ENCODE measurements at regions not wholly inside any gene's neighbourhood (a gene's known extent, or its start where the extent isn't known, plus 50 kb on each side); places are given as distances from the start of the nearest gene placed in this dataset.

- Histone ChIP-seq H3K27me3 (ENCODE audit: control insufficient read depth, insufficient read depth, low read length) (no peaks in the 10 kb centered on the region), H3K4me3 (ENCODE audit: low read depth, low read length) (no peak overlapping the region), H3K36me3 (ENCODE audit: control insufficient read depth, insufficient read depth, low read length) (no peaks in the 10 kb centered on the region)
- no peak for DNase-seq (ENCODE audit: low read depth)
- no peak for FAIRE-seq
- no peak for TF ChIP-seq CTCF (IDR thresholded peaks at IDR 0.05; ENCODE audit: insufficient read depth, low read length, severe bottlenecking)
Measured at GRCh38 chr6:66369407-66369806, 662.4 kb upstream of the EYS start.

- TF ChIP-seq CTCF (IDR thresholded peaks at IDR 0.05; ENCODE audit: insufficient read depth, low read length, severe bottlenecking), result no peak
- DNase-seq (ENCODE audit: low read depth), result no peak
- H3K36me3 ChIP-seq (ENCODE audit: control insufficient read depth, insufficient read depth, low read length), result no peaks in the 10 kb centered on the region
- H3K4me3 ChIP-seq (ENCODE audit: low read depth, low read length), result no peak overlapping the region
- H3K27me3 ChIP-seq (ENCODE audit: control insufficient read depth, insufficient read depth, low read length), result no peaks in the 10 kb centered on the region
- no peak for FAIRE-seq
Measured at GRCh38 chr6:66362888-66363287, 655.9 kb upstream of the EYS start.

GRCh38 chr6:66361886-66362285, 654.9 kb upstream of the EYS start:
- DNase-seq (ENCODE audit: low read depth), result no peak

GRCh38 chr6:66357781-66358180, 650.8 kb upstream of the EYS start:
- DNase-seq (ENCODE audit: low read depth) (no peak), FAIRE-seq (no peak)
- Histone ChIP-seq H3K36me3 (ENCODE audit: control insufficient read depth, insufficient read depth, low read length) (no peaks in the 10 kb centered on the region), H3K27me3 (ENCODE audit: control insufficient read depth, insufficient read depth, low read length) (no peaks in the 10 kb centered on the region), H3K4me3 (ENCODE audit: low read depth, low read length) (no peak overlapping the region)
- TF ChIP-seq CTCF (IDR thresholded peaks at IDR 0.05; ENCODE audit: insufficient read depth, low read length, severe bottlenecking), result no peak

More at GRCh38 chr6:66361886-66362285, 654.9 kb upstream of the EYS start:
- no peak overlapping the region for H3K4me3 ChIP-seq (ENCODE audit: low read depth, low read length)
- H3K27me3 ChIP-seq (ENCODE audit: control insufficient read depth, insufficient read depth, low read length), result no peaks in the 10 kb centered on the region
- TF ChIP-seq CTCF (IDR thresholded peaks at IDR 0.05; ENCODE audit: insufficient read depth, low read length, severe bottlenecking), result no peak
- no peak for FAIRE-seq
- no peaks in the 10 kb centered on the region for H3K36me3 ChIP-seq (ENCODE audit: control insufficient read depth, insufficient read depth, low read length)

- no peak overlapping the region for H3K4me3 ChIP-seq (ENCODE audit: low read depth, low read length)
Measured at GRCh38 chr6:66355471-66355870, 648.4 kb upstream of the EYS start.

More at GRCh38 chr6:66355471-66355870, 648.4 kb upstream of the EYS start:
- no peak for TF ChIP-seq CTCF (IDR thresholded peaks at IDR 0.05; ENCODE audit: insufficient read depth, low read length, severe bottlenecking)
- Histone ChIP-seq H3K27me3 (ENCODE audit: control insufficient read depth, insufficient read depth, low read length) (no peaks in the 10 kb centered on the region), H3K36me3 (ENCODE audit: control insufficient read depth, insufficient read depth, low read length) (no peaks in the 10 kb centered on the region)
- DNase-seq (ENCODE audit: low read depth) (no peak), FAIRE-seq (no peak)

Data from bronchial epithelial cell (primary cell).